Ovary (tissue), 3 donors: ENCODE measurements at regions not wholly inside any gene's neighbourhood (a gene's known extent, or its start where the extent isn't known, plus 50 kb on each side); places are given as distances from the start of the nearest gene placed in this dataset.

Source experiments
- CTCF ChIP-seq, 3 donors: fragments of 450-650 bp in 2 of 3; fragments of 200-600 bp in 1 of 3; IDR thresholded peaks; one replicate each; pipeline versions ENCODE4 v1.5.1 to v1.8.0; 2016 to 2022; ENCODE audit warnings: antibody characterized with exemption in 3 of 3, mild to moderate bottlenecking in 1 of 3
- EP300 ChIP-seq: sonication (generic); formaldehyde crosslinking; IDR thresholded peaks from one replicate; pipeline ENCODE4 v1.6.1; 2017; ENCODE audit warnings: antibody characterized with exemption
- POLR2A ChIP-seq: fragments of 450-650 bp; IDR thresholded peaks from one replicate; pipeline ENCODE4 v1.6.1; 2017; ENCODE audit warnings: antibody characterized with exemption, mild to moderate bottlenecking, moderate library complexity
- donor health status: DM: no; HTN: no; CAD: no.

- TF ChIP-seq CTCF (IDR thresholded peaks at IDR 0.05) (no peak), POLR2A (no peak), EP300 (no peak)
Observed at GRCh38 chr3:117450026-117450425, 740.4 kb downstream of the TUSC7 start.
